OCI-LY1 (cell line): ENCODE measurements at regions not wholly inside any gene's neighbourhood (a gene's known extent, or its start where the extent isn't known, plus 50 kb on each side); places are given as distances from the start of the nearest gene placed in this dataset.
"Not testable (repeated sequence)": the region's sequence is repeated elsewhere in the genome, so short reads cannot be mapped to it uniquely, and the experiment has no call there.

Experiments used
- CTCF ChIP-seq: fragments of 200-600 bp; sonication (generic), shearing (Covaris generic); IDR thresholded peaks from 2 replicates; pipeline ENCODE4 v1.5.1; 2017; ENCODE audit warnings: mild to moderate bottlenecking, antibody characterized with exemption, low read length, moderate library complexity, mixed read lengths
- EZH2 ChIP-seq: fragments of 200-600 bp; sonication (generic), shearing (Covaris generic); IDR thresholded peaks from 2 replicates; pipeline ENCODE4 v1.8.0; 2017; ENCODE audit warnings: borderline replicate concordance, mixed run types, mild to moderate bottlenecking, antibody characterized with exemption, low read length, moderate library complexity, mixed read lengths

DNA sequence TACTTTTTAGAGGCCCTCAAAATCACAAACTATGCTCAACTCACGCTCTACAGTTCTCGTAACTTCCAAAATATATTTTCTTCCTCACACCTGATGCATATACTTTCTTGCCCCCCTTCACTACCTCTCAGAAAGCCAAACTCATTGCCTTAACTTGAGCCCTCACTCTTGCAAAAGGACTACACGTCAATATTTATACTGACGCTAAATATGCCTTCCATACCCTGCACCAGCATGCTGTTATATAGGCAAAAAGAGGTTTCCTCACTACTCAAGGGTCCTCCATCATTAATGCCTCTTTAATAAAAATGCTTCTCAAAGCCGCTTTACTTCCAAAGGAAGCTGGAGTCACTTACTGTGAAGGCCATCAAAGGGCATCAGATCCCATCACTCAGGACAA lies 92.9 kb upstream of the ATF7IP2 start:
- not testable (repeated sequence) for TF ChIP-seq CTCF, EZH2
